ENCODE measurements at regions not wholly inside any gene's neighbourhood (a gene's known extent, or its start where the extent isn't known, plus 50 kb on each side); places are given as distances from the start of the nearest gene placed in this dataset.

DNA sequence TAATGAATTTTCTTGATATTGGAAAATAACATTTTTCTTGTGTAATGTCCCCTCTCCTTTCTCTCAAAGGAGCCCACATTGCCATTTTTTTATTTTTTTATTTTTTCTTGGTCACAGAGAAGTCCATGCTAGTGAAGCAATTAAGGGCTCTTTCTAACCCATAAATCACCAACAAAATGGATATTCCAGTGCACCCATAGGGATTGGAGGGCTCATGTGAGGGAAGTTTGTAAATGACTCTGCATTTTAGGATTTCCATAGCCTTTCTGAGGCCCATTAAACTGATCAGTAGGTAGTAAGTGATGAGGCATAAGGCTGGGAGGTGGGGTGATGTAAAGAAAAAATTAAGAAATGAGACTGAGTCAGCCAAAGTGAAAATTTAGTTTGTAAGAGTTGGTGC is 55.9 kb upstream of the JAK1 start:
- H3K9ac ChIP-seq (ENCODE audit: control insufficient read depth, insufficient read depth, low read length), result no peak overlapping the region
- POLR2A ChIA-PET, result no interaction called here
- H3K79me2 ChIP-seq (ENCODE audit: control insufficient read depth, insufficient read depth, low read length), result no peaks in the 10 kb centered on the region
- no peak for DNase-seq (ENCODE audit: low read depth, low spot score)
- no peak for ATAC-seq
- RAD21 ChIA-PET (ENCODE audit: unreplicated experiment), result no interaction called here
- no peaks in the 10 kb centered on the region for H3K4me1 ChIP-seq (ENCODE audit: control insufficient read depth, insufficient read depth, low read length)
- H3K27me3 ChIP-seq (replicated peaks in 1 of 2; ENCODE audit: control insufficient read depth in 2 of 2, insufficient read depth in 2 of 2, low read length in 1 of 2), result peaks cover 0 to 3% of the 10 kb centered on the region in 2 experiments; a peak in 2 of 4 replicates
- no peak overlapping the region for H3K4me2 ChIP-seq (ENCODE audit: control insufficient read depth, insufficient read depth)
- no peak overlapping the region for H3K4me3 ChIP-seq
- CTCF ChIA-PET, result interaction anchor here (2.3 kb wide), 1 partner anchor 11 kb away, joined by 11 read pairs; no protein-coding TSS in a partner anchor
- no peak overlapping the region for H2AFZ ChIP-seq (ENCODE audit: control insufficient read depth, low read depth, low read length)
- SMC1A ChIA-PET (ENCODE audit: uncharacterized antibody, unreplicated experiment), result no interaction called here
- no peaks in the 10 kb centered on the region for H3K36me3 ChIP-seq (ENCODE audit: control insufficient read depth in 2 of 2, insufficient read depth in 2 of 2, low read length in 1 of 2)
- no peak for FAIRE-seq
- intact Hi-C loops (cut with micrococcal nuclease; ENCODE audit: unreplicated experiment) (no loop called here), in situ Hi-C loops (cut with MboI) (no loop called here)
- no TSS peak for BruUV-seq (replicated peaks)
- no peak overlapping the region for H3K27ac ChIP-seq (ENCODE audit: control insufficient read depth, insufficient read depth)
- TF ChIP-seq HDAC6 (IDR thresholded peaks at IDR 0.05; ENCODE audit: unreplicated experiment) (no peak), NFIC (IDR thresholded peaks at IDR 0.05; ENCODE audit: low read depth, low read length) (no peak), FOXM1 (IDR thresholded peaks at IDR 0.05; ENCODE audit: low read depth, low read length) (no peak), SP1 (IDR thresholded peaks at IDR 0.05; ENCODE audit: low read depth, low read length) (no peak), STAT1 (conservative IDR thresholded peaks at IDR 0.05) (no peak), ETV6 (conservative IDR thresholded peaks at IDR 0.05 in 1 of 2, IDR thresholded peaks at IDR 0.05 in 1 of 2; ENCODE audit: borderline replicate concordance in 1 of 2, low read depth in 1 of 2) (no peak), GABPA (IDR thresholded peaks at IDR 0.05; ENCODE audit: low read depth) (no peak), BCL11A (IDR thresholded peaks at IDR 0.05; ENCODE audit: low read depth, low read length) (no peak), NBN (IDR thresholded peaks at IDR 0.05) (no peak), POU2F2 (IDR thresholded peaks at IDR 0.05; ENCODE audit: borderline replicate concordance, low read depth, low read length) (no peak), RAD51 (IDR thresholded peaks at IDR 0.05) (no peak), NR2C1 (IDR thresholded peaks at IDR 0.05) (no peak), EED (IDR thresholded peaks at IDR 0.05; ENCODE audit: low read depth) (no peak), GATAD2B (conservative IDR thresholded peaks at IDR 0.05; ENCODE audit: low read depth) (no peak)
- TF ChIP-seq, protein P1, sequence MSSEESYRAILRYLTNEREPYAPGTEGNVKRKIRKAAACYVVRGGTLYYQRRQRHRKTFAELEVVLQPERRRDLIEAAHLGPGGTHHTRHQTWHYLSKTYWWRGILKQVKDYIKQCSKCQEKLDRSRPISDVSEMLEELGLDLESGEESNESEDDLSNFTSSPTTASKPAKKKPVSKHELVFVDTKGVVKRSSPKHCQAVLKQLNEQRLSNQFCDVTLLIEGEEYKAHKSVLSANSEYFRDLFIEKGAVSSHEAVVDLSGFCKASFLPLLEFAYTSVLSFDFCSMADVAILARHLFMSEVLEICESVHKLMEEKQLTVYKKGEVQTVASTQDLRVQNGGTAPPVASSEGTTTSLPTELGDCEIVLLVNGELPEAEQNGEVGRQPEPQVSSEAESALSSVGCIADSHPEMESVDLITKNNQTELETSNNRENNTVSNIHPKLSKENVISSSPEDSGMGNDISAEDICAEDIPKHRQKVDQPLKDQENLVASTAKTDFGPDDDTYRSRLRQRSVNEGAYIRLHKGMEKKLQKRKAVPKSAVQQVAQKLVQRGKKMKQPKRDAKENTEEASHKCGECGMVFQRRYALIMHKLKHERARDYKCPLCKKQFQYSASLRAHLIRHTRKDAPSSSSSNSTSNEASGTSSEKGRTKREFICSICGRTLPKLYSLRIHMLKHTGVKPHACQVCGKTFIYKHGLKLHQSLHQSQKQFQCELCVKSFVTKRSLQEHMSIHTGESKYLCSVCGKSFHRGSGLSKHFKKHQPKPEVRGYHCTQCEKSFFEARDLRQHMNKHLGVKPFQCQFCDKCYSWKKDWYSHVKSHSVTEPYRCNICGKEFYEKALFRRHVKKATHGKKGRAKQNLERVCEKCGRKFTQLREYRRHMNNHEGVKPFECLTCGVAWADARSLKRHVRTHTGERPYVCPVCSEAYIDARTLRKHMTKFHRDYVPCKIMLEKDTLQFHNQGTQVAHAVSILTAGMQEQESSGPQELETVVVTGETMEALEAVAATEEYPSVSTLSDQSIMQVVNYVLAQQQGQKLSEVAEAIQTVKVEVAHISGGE (CRISPR knock-in tag; IDR thresholded peaks at IDR 0.05), result no peak
- TF ChIP-seq, protein P2, sequence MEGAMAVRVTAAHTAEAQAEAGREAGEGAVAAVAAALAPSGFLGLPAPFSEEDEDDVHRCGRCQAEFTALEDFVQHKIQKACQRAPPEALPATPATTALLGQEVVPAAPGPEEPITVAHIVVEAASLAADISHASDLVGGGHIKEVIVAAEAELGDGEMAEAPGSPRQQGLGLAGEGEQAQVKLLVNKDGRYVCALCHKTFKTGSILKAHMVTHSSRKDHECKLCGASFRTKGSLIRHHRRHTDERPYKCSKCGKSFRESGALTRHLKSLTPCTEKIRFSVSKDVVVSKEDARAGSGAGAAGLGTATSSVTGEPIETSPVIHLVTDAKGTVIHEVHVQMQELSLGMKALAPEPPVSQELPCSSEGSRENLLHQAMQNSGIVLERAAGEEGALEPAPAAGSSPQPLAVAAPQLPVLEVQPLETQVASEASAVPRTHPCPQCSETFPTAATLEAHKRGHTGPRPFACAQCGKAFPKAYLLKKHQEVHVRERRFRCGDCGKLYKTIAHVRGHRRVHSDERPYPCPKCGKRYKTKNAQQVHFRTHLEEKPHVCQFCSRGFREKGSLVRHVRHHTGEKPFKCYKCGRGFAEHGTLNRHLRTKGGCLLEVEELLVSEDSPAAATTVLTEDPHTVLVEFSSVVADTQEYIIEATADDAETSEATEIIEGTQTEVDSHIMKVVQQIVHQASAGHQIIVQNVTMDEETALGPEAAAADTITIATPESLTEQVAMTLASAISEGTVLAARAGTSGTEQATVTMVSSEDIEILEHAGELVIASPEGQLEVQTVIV (IDR thresholded peaks at IDR 0.05; ENCODE audit: borderline replicate concordance, partially characterized antibody), result no peak
- no peaks in the 10 kb centered on the region for H4K20me1 ChIP-seq (ENCODE audit: control insufficient read depth, insufficient read depth)
- no peaks in the 10 kb centered on the region for H3K9me3 ChIP-seq (replicated peaks; ENCODE audit: control insufficient read depth, insufficient read depth, low read length)
